PC-3 (cell line): ENCODE measurements at regions not wholly inside any gene's neighbourhood (a gene's known extent, or its start where the extent isn't known, plus 50 kb on each side); places are given as distances from the start of the nearest gene placed in this dataset.

Source experiments
- ATAC-seq: fragments of 200-7000 bp; cut with Tn5 transposase; 2 replicates; pipeline ENCODE4 v1.9.1; 2020; ENCODE audit warnings: mild to moderate bottlenecking, moderate library complexity
- BruUV-seq: library from RNA; stranded (reverse); fragments of 400-500 nt; replicated peaks from 2 replicates; lab custom pipeline; 2021; lab: Mats Ljungman, UMichigan
- CTCF ChIA-PET: fragments of 300-600 bp; sonication (Branson Sonifier 250); formaldehyde crosslinking; loops from one replicate; lab custom pipeline; 2022; ENCODE audit warnings: antibody characterized with exemption; lab: Charles Lee
- POLR2A ChIA-PET: fragments of 300-600 bp; sonication (Branson Sonifier 250); formaldehyde crosslinking; loops from one replicate; lab custom pipeline; 2022; ENCODE audit warnings: antibody characterized with exemption; ENCODE audit not compliant: unreplicated experiment; lab: Charles Lee
- DNase-seq: peaks from one replicate; pipeline ENCODE4 v3.0.0-alpha.2; 2015
- H2AFZ ChIP-seq: fragments of 300-600 bp; sonication (generic); 2 replicates; pipeline ENCODE4 v1.6.0; 2016; ENCODE audit warnings: antibody characterized with exemption, low read length
- H3F3A ChIP-seq: fragments of 300-600 bp; sonication (generic); one replicate; pipeline ENCODE4 v1.6.0; 2017; ENCODE audit warnings: antibody characterized with exemption, low read length, control low read depth, mild to moderate bottlenecking; ENCODE audit not compliant: unreplicated experiment
- H3K27ac ChIP-seq: fragments of 300-600 bp; sonication (generic); 2 replicates; pipeline ENCODE4 v1.5.1; 2016; ENCODE audit warnings: mild to moderate bottlenecking, low read length
- H3K27me3 ChIP-seq: fragments of 300-600 bp; sonication (generic); 2 replicates; pipeline ENCODE4 v1.6.1; 2016; ENCODE audit warnings: low read length, mixed read lengths
- H3K36me3 ChIP-seq: fragments of 300-600 bp; sonication (generic); 2 replicates; pipeline ENCODE4 v1.6.1; 2016; ENCODE audit warnings: low read depth, mixed run types, low read length, mixed read lengths
- H3K4me1 ChIP-seq: fragments of 300-600 bp; sonication (generic); 2 replicates; pipeline ENCODE4 v1.5.1; 2016; ENCODE audit warnings: low read length; ENCODE audit not compliant: insufficient read depth
- H3K4me2 ChIP-seq: fragments of 300-600 bp; sonication (generic); 2 replicates; pipeline ENCODE4 v1.6.0; 2016; ENCODE audit warnings: low read length
- H3K4me3 ChIP-seq: fragments of 300-600 bp; sonication (generic); 2 replicates; pipeline ENCODE4 v1.5.1; 2016; ENCODE audit warnings: mild to moderate bottlenecking, low read length, mixed read lengths
- H3K79me2 ChIP-seq: fragments of 300-600 bp; sonication (generic); 2 replicates; pipeline ENCODE4 v1.6.1; 2017; ENCODE audit warnings: low read length, mixed read lengths
- H3K9ac ChIP-seq: fragments of 300-600 bp; sonication (generic); 2 replicates; pipeline ENCODE4 v1.6.0; 2016; ENCODE audit warnings: mild to moderate bottlenecking, low read length
- H3K9me2 ChIP-seq: fragments of 300-600 bp; sonication (generic); replicated peaks from 2 replicates; pipeline ENCODE4 v1.6.1; 2016; ENCODE audit warnings: mixed run types, low read length, mixed read lengths
- H3K9me3 ChIP-seq: fragments of 300-600 bp; sonication (generic); 2 replicates; pipeline ENCODE4 v1.6.1; 2016; ENCODE audit warnings: low read length, mixed read lengths
- H4K20me1 ChIP-seq: fragments of 300-600 bp; sonication (generic); 2 replicates; pipeline ENCODE4 v1.6.1; 2016; ENCODE audit warnings: low read length, mixed read lengths
- EZH2 ChIP-seq: fragments of 300-600 bp; sonication (generic); IDR thresholded peaks from one replicate; pipeline ENCODE4 v1.6.1; 2017; ENCODE audit warnings: antibody characterized with exemption, mild to moderate bottlenecking, low read length; ENCODE audit not compliant: unreplicated experiment
- EZH2phosphoT487 ChIP-seq: fragments of 300-600 bp; sonication (generic); IDR thresholded peaks from 2 replicates; pipeline ENCODE4 v1.6.1; 2018; ENCODE audit warnings: mild to moderate bottlenecking, antibody characterized with exemption, low read length, borderline replicate concordance
- intact Hi-C: fragments of 100-400 bp; cut with micrococcal nuclease; formaldehyde crosslinking; loops from 2 replicates; pipeline ENCODE4 v1.9.0; 2023
- TF ChIP-seq, protein P1 (sequence below): fragments of 300-600 bp; sonication (generic); conservative IDR thresholded peaks from 2 replicates; pipeline ENCODE4 v1.5.1; 2017; ENCODE audit warnings: antibody characterized with exemption, low read depth, mild to moderate bottlenecking, low read length

DNA sequence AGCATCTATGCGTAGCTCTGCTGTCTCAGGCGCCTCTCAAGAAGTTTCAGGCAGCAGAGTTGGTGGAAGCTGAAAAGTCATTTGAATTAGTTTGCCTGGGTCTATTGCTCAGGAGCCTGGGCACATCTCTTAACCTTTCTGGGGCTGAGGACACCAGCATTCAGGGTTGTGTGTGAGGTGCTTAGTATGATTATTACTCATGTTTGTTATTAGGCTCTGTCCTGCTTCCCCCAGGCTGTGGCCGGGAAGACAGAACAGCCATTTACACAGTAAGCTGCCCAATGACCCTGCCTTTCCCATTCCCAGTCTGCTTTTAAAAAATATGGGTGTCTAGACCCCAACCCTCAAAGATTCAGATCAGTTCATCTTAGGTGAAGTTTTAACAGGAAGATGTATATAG is 53.9 kb upstream of the CACNA1E start:
- no peaks in the 10 kb centered on the region for H3K79me2 ChIP-seq
- H3K9me3 ChIP-seq, result no peaks in the 10 kb centered on the region
- H4K20me1 ChIP-seq, result no peaks in the 10 kb centered on the region
- no peaks in the 10 kb centered on the region for H3F3A ChIP-seq
- 0 out of 2 replicates have a peak, but pooled peaks cover 16% of the 10 kb centered on the region for H3K27me3 ChIP-seq
- H3K27ac ChIP-seq, result no peak overlapping the region
- TF ChIP-seq EZH2phosphoT487, result no peak
- POLR2A ChIA-PET, result no interaction called here
- DNase-seq (no peak), ATAC-seq (no peak)
- H3K9me2 ChIP-seq, result no peaks in the 10 kb centered on the region
- intact Hi-C loops, result no loop called here
- no TSS peak for BruUV-seq
- H3K4me2 ChIP-seq, result no peak overlapping the region
- no peak overlapping the region for H3K9ac ChIP-seq
- H3K36me3 ChIP-seq, result no peaks in the 10 kb centered on the region; the same call in 1 of the 2 replicates
- CTCF ChIA-PET, result no interaction called here
- H3K4me3 ChIP-seq, result no peak overlapping the region
- no peak overlapping the region for H2AFZ ChIP-seq
- no peaks in the 10 kb centered on the region for H3K4me1 ChIP-seq

DNA sequence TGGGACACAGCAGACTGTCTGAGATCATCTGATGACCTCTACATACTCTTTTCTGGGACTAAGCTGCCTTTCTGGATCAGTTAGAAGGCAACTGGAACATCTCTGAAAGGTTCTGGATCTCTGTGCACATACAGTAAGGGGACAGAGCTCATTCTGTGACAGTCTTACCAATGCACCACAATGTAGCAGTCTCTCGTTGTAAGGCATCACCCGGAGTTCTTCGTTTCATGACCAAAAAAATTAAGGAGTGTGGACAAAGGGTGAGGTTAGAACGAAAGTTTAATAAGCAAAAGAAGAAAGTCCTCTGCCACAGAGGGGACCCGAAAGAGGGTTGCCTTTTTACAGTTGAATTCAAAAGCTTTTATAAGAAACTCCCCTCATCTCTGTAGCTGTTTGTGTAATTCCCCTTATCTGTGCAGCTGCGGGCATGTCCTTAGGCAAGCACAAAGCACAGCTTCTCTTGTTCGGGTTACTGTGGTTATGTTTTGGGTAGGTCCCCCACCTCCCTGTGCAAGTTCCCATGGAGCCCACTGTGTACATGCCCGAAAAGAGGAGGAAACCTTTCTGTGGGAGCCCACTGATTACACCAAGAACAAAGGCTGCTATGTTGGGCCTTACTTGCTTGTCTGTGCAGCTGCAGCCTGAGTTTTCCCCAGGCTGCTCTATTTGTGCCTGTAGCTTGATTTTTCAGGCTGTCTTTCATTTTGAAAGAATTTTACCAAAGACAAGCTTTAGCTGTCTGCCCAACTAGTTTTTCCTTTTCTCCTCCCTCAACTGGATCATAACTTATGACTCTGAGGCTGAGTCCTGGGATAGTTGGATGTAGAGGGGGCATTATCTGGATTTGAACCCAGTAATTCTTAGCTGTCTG is 53.1 kb upstream of the CACNA1E start:
- H3K9me3 ChIP-seq, result no peaks in the 10 kb centered on the region
- ATAC-seq (no peak), DNase-seq (no peak)
- H3K4me1 ChIP-seq, result no peaks in the 10 kb centered on the region
- 0 out of 2 replicates have a peak, but pooled peaks cover 16% of the 10 kb centered on the region for H3K27me3 ChIP-seq
- ChIA-PET POLR2A (no interaction called here), CTCF (no interaction called here)
- no peak overlapping the region for H3K4me3 ChIP-seq
- no peak overlapping the region for H2AFZ ChIP-seq
- BruUV-seq, result no TSS peak
- H3K9ac ChIP-seq, result no peak overlapping the region
- H3K79me2 ChIP-seq, result no peaks in the 10 kb centered on the region
- no peak overlapping the region for H3K4me2 ChIP-seq
- H3K9me2 ChIP-seq, result no peaks in the 10 kb centered on the region
- H3K36me3 ChIP-seq, result no peaks in the 10 kb centered on the region
- no peaks in the 10 kb centered on the region for H3F3A ChIP-seq
- intact Hi-C loops, result no loop called here
- no peak overlapping the region for H3K27ac ChIP-seq
- H4K20me1 ChIP-seq, result no peaks in the 10 kb centered on the region
- TF ChIP-seq EZH2phosphoT487 (no peak), EZH2 (no peak)
- TF ChIP-seq, protein P1, sequence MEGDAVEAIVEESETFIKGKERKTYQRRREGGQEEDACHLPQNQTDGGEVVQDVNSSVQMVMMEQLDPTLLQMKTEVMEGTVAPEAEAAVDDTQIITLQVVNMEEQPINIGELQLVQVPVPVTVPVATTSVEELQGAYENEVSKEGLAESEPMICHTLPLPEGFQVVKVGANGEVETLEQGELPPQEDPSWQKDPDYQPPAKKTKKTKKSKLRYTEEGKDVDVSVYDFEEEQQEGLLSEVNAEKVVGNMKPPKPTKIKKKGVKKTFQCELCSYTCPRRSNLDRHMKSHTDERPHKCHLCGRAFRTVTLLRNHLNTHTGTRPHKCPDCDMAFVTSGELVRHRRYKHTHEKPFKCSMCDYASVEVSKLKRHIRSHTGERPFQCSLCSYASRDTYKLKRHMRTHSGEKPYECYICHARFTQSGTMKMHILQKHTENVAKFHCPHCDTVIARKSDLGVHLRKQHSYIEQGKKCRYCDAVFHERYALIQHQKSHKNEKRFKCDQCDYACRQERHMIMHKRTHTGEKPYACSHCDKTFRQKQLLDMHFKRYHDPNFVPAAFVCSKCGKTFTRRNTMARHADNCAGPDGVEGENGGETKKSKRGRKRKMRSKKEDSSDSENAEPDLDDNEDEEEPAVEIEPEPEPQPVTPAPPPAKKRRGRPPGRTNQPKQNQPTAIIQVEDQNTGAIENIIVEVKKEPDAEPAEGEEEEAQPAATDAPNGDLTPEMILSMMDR, result no peak
